Astrocyte (in vitro differentiated cells and primary cell): ENCODE measurements at regions not wholly inside any gene's neighbourhood (a gene's known extent, or its start where the extent isn't known, plus 50 kb on each side); places are given as distances from the start of the nearest gene placed in this dataset.

ENCODE experiments used
- DNase-seq: peaks from one replicate; pipeline ENCODE4 v3.0.0-alpha.2; 2010; ENCODE audit warnings: low read depth
- FAIRE-seq: peaks from 2 replicates; lab custom pipeline; 2011; peaks lifted over from hg19 to GRCh38; lab: Jason Lieb, UNC
- H2AFZ ChIP-seq: 2 replicates; pipeline ENCODE4 v1.6.0; 2012; ENCODE audit warnings: low read depth, low read length, inconsistent platforms
- H3K27ac ChIP-seq: 2 replicates; pipeline ENCODE4 v1.5.1; 2011; ENCODE audit warnings: low read depth, low read length, inconsistent platforms
- H3K27me3 ChIP-seq: 2 replicates; pipeline ENCODE4 v1.6.0; 2011; ENCODE audit warnings: low read length, inconsistent platforms; ENCODE audit not compliant: insufficient read depth
- H3K36me3 ChIP-seq: 2 replicates; pipeline ENCODE4 v1.5.1; 2011; ENCODE audit warnings: low read length, inconsistent platforms; ENCODE audit not compliant: insufficient read depth
- H3K4me1 ChIP-seq: 2 replicates; pipeline ENCODE4 v1.5.1; 2011; ENCODE audit warnings: low read length, inconsistent platforms; ENCODE audit not compliant: insufficient read depth
- H3K4me2 ChIP-seq: 2 replicates; pipeline ENCODE4 v1.6.0; 2012; ENCODE audit warnings: low read length, inconsistent platforms
- H3K4me3 ChIP-seq: 2 replicates; pipeline ENCODE4 v1.5.1; 2011; ENCODE audit warnings: low read depth, mild to moderate bottlenecking, low read length, inconsistent platforms; ENCODE audit not compliant: insufficient read depth
- H3K79me2 ChIP-seq: 2 replicates; pipeline ENCODE4 v1.6.0; 2012; ENCODE audit warnings: mild to moderate bottlenecking, low read length, inconsistent platforms; ENCODE audit not compliant: insufficient read depth
- H3K9ac ChIP-seq: 2 replicates; pipeline ENCODE4 v1.6.0; 2012; ENCODE audit warnings: mild to moderate bottlenecking, low read length, inconsistent platforms
- H3K9me3 ChIP-seq: 2 replicates; pipeline ENCODE4 v1.5.1; 2012; ENCODE audit warnings: low read depth, mild to moderate bottlenecking, low read length, inconsistent platforms; ENCODE audit not compliant: insufficient read depth
- H4K20me1 ChIP-seq: 2 replicates; pipeline ENCODE4 v1.6.0; 2012; ENCODE audit warnings: low read length, inconsistent platforms; ENCODE audit not compliant: insufficient read depth
- H3K27ac Mint-ChIP-seq: one replicate; pipeline ENCODE4 v1.8.0; 2021; ENCODE audit warnings: mild to moderate bottlenecking, mixed read lengths; ENCODE audit not compliant: unreplicated experiment
- H3K27me3 Mint-ChIP-seq: one replicate; pipeline ENCODE4 v1.8.0; 2021; ENCODE audit warnings: low read depth, mixed read lengths; ENCODE audit not compliant: unreplicated experiment
- H3K36me3 Mint-ChIP-seq: one replicate; pipeline ENCODE4 v1.8.0; 2021; ENCODE audit warnings: low read depth, mixed read lengths; ENCODE audit not compliant: unreplicated experiment
- H3K4me1 Mint-ChIP-seq: one replicate; pipeline ENCODE4 v1.8.0; 2021; ENCODE audit warnings: low read depth, mixed read lengths; ENCODE audit not compliant: unreplicated experiment
- H3K4me3 Mint-ChIP-seq: one replicate; pipeline ENCODE4 v1.8.0; 2021; ENCODE audit warnings: mild to moderate bottlenecking, moderate library complexity, mixed read lengths; ENCODE audit not compliant: unreplicated experiment
- H3K9me3 Mint-ChIP-seq: one replicate; pipeline ENCODE4 v1.8.0; 2021; ENCODE audit warnings: mild to moderate bottlenecking, mixed read lengths; ENCODE audit not compliant: unreplicated experiment
- CTCF ChIP-seq: IDR thresholded peaks from 2 replicates; pipeline ENCODE4 v1.5.1; 2011; ENCODE audit warnings: low read depth, mild to moderate bottlenecking, inconsistent platforms, low read length, moderate library complexity; ENCODE audit not compliant: insufficient read depth
- EZH2 ChIP-seq: IDR thresholded peaks from 2 replicates; pipeline ENCODE4 v1.6.1; 2012; ENCODE audit warnings: mild to moderate bottlenecking, low read length, inconsistent platforms; ENCODE audit not compliant: insufficient read depth

DNA sequence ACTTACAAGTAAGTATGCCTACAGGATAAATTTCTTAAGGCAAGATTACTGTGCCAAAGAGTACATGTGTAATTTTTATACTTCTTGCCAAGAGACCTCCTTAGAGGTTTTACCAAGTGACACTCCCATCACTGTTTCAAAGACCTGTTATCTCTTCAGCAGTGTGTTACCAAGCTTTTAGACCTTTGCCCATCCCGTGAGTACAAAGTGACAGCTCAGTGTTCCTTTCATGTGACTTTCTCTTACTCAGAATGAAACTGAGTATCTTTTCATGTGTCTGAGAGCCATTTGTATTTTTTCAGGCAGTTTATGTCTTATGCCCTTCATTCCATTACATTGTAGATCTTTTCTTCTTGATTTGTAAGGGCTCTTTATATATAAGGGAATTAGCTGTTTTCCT, 287.5 kb upstream of the SALL3 start:
- Histone ChIP-seq H3K36me3 (no peaks in the 10 kb centered on the region), H3K9ac (no peak overlapping the region), H4K20me1 (no peaks in the 10 kb centered on the region), H2AFZ (no peak overlapping the region), H3K79me2 (no peaks in the 10 kb centered on the region), H3K4me3 (no peak overlapping the region), H3K9me3 (peaks cover 2% of the 10 kb centered on the region), H3K4me2 (no peak overlapping the region), H3K27ac (no peak overlapping the region), H3K27me3 (no peaks in the 10 kb centered on the region), H3K4me1 (no peaks in the 10 kb centered on the region)
- H3K36me3 Mint-ChIP-seq, result no peaks in the 10 kb centered on the region
- H3K4me3 Mint-ChIP-seq, result no peak overlapping the region
- no peak for DNase-seq
- no peaks in the 10 kb centered on the region for H3K27me3 Mint-ChIP-seq
- no peak overlapping the region for H3K27ac Mint-ChIP-seq
- TF ChIP-seq EZH2 (no peak), CTCF (no peak)
- H3K4me1 Mint-ChIP-seq, result no peaks in the 10 kb centered on the region
- no peak for FAIRE-seq
- peaks cover 6% of the 10 kb centered on the region for H3K9me3 Mint-ChIP-seq

GRCh38 chr18:78693429-78693828, 286.2 kb upstream of the SALL3 start:
- no peak for FAIRE-seq
- H2AFZ ChIP-seq, result no peak overlapping the region

More at GRCh38 chr18:78693429-78693828, 286.2 kb upstream of the SALL3 start:
- Histone ChIP-seq H3K4me2 (no peak overlapping the region), H3K9ac (no peak overlapping the region), H3K27me3 (no peaks in the 10 kb centered on the region), H3K4me3 (no peak overlapping the region), H4K20me1 (no peaks in the 10 kb centered on the region), H3K27ac (no peak overlapping the region), H3K36me3 (no peaks in the 10 kb centered on the region), H3K9me3 (peaks cover 2% of the 10 kb centered on the region), H3K79me2 (no peaks in the 10 kb centered on the region), H3K4me1 (no peaks in the 10 kb centered on the region)
- Mint-ChIP-seq H3K4me1 (no peaks in the 10 kb centered on the region), H3K9me3 (peaks cover 8% of the 10 kb centered on the region), H3K27me3 (no peaks in the 10 kb centered on the region), H3K27ac (no peak overlapping the region), H3K4me3 (no peak overlapping the region), H3K36me3 (peaks cover 1% of the 10 kb centered on the region)
- TF ChIP-seq EZH2, result no peak
- no peak for TF ChIP-seq CTCF
- DNase-seq, result no peak
